ENCODE measurements at regions not wholly inside any gene's neighbourhood (a gene's known extent, or its start where the extent isn't known, plus 50 kb on each side); places are given as distances from the start of the nearest gene placed in this dataset.

GRCh38 chr2:114113518-114113917 lies 223.6 kb downstream of the ACTR3 start:
- Histone ChIP-seq H3K36me3 (no peaks in the 10 kb centered on the region), H3K4me3 (replicated peaks in 1 of 3) (no peak overlapping the region), H3K27ac (no peak overlapping the region), H3K4me1 (peaks cover 0 to 1% of the 10 kb centered on the region in 2 donors), H3K27me3 (no peaks in the 10 kb centered on the region), H3K9me3 (no peaks in the 10 kb centered on the region)
- 73 to 80% methylated on average over 6 of the region's 6 CpGs for WGBS, 2 donors
- intact Hi-C loops (cut with DNase I), result no loop called here
- DNase-seq, result no peak
- TF ChIP-seq POLR2A (IDR thresholded peaks at IDR 0.05), result no peak
- TF ChIP-seq CTCF (IDR thresholded peaks at IDR 0.05), result no peak

GRCh38 chr2:114118088-114118487 lies 228.2 kb downstream of the ACTR3 start:
- 70 to 86% methylated on average over 2 of the region's 2 CpGs for WGBS, 2 donors
- Histone ChIP-seq H3K9me3 (no peaks in the 10 kb centered on the region), H3K4me3 (replicated peaks in 1 of 3) (no peak overlapping the region), H3K27ac (no peak overlapping the region), H3K4me1 (no peaks in the 10 kb centered on the region), H3K36me3 (no peaks in the 10 kb centered on the region), H3K27me3 (no peaks in the 10 kb centered on the region)
- TF ChIP-seq POLR2A (IDR thresholded peaks at IDR 0.05) (no peak), CTCF (IDR thresholded peaks at IDR 0.05) (no peak)
- no peak for DNase-seq
- intact Hi-C loops (cut with DNase I), result no loop called here

GRCh38 chr2:114119862-114120261 lies 230.0 kb downstream of the ACTR3 start:
- TF ChIP-seq POLR2A (IDR thresholded peaks at IDR 0.05), result no peak
- no peak for TF ChIP-seq CTCF (IDR thresholded peaks at IDR 0.05)
- Histone ChIP-seq H3K27ac (no peak overlapping the region), H3K4me1 (no peaks in the 10 kb centered on the region), H3K36me3 (no peaks in the 10 kb centered on the region), H3K27me3 (no peaks in the 10 kb centered on the region), H3K4me3 (replicated peaks in 1 of 3) (no peak overlapping the region), H3K9me3 (no peaks in the 10 kb centered on the region)
- 76 to 85% methylated on average over 6 to 7 of the region's 7 CpGs for WGBS, 2 donors
- no peak for DNase-seq
- intact Hi-C loops (cut with DNase I), result no loop called here

- Histone ChIP-seq H3K4me1 (no peaks in the 10 kb centered on the region), H3K27me3 (no peaks in the 10 kb centered on the region), H3K9me3 (no peaks in the 10 kb centered on the region), H3K27ac (no peak overlapping the region), H3K36me3 (no peaks in the 10 kb centered on the region), H3K4me3 (replicated peaks in 1 of 3) (no peak overlapping the region)
- no peak for TF ChIP-seq POLR2A (IDR thresholded peaks at IDR 0.05)
- no peak for TF ChIP-seq CTCF (IDR thresholded peaks at IDR 0.05)
- 40 to 45% methylated on average over 10 of the region's 10 CpGs for WGBS, 2 donors
- peak; percentile 4 to 18 for DNase-seq
- intact Hi-C loops (cut with DNase I), result no loop called here
These were observed 233.0 kb downstream of the ACTR3 start for GRCh38 chr2:114122930-114123329.

- DNase-seq, result no peak
- Histone ChIP-seq H3K27ac (no peak overlapping the region), H3K4me1 (no peaks in the 10 kb centered on the region), H3K36me3 (no peaks in the 10 kb centered on the region), H3K9me3 (no peaks in the 10 kb centered on the region), H3K4me3 (replicated peaks in 1 of 3) (no peak overlapping the region), H3K27me3 (no peaks in the 10 kb centered on the region)
- 78 to 79% methylated on average over 3 of the region's 3 CpGs for WGBS, 2 donors
- intact Hi-C loops (cut with DNase I), result no loop called here
- TF ChIP-seq POLR2A (IDR thresholded peaks at IDR 0.05) (no peak), CTCF (IDR thresholded peaks at IDR 0.05) (no peak)
These were observed 234.0 kb downstream of the ACTR3 start for GRCh38 chr2:114123925-114124324.

Measured in thyroid gland (tissue), 4 donors.